IMR-90 (cell line): ENCODE measurements at regions not wholly inside any gene's neighbourhood (a gene's known extent, or its start where the extent isn't known, plus 50 kb on each side); places are given as distances from the start of the nearest gene placed in this dataset.

Experiments
- ATAC-seq: fragments of 200-7000 bp; cut with Tn5 transposase; 2 replicates; pipeline ENCODE4 v1.9.1; 2020; ENCODE audit warnings: low read depth, mild to moderate bottlenecking, moderate library complexity
- BruUV-seq: library from RNA; stranded (reverse); fragments of 400-500 nt; replicated peaks from 2 replicates; lab custom pipeline; 2021; lab: Mats Ljungman, UMichigan
- CTCF ChIA-PET: fragments of 300-600 bp; formaldehyde crosslinking; extraction: SDS; loops from one replicate; lab custom pipeline; 2021; ENCODE audit warnings: antibody characterized with exemption; lab: Yijun Ruan, JAX
- POLR2A ChIA-PET: fragments of 300-600 bp; sonication (Branson Sonifier 250); formaldehyde crosslinking; loops from one replicate; lab custom pipeline; 2022; ENCODE audit warnings: antibody characterized with exemption; ENCODE audit not compliant: unreplicated experiment; lab: Charles Lee
- DNase-seq: peaks from one replicate; pipeline ENCODE4 v3.0.0; 2013
- H2AFZ ChIP-seq: replicated peaks from 2 replicates; pipeline ENCODE3; 2013; ENCODE audit warnings: low read length, mild to moderate bottlenecking; ENCODE audit not compliant: poor library complexity
- H2AK5ac ChIP-seq: 2 replicates; pipeline ENCODE4 v1.6.1; 2013; ENCODE audit warnings: low read depth, low read length, inconsistent platforms
- H2AK9ac ChIP-seq: replicated peaks from 2 replicates; pipeline ENCODE3; 2013; ENCODE audit warnings: mild to moderate bottlenecking, low read depth, low read length, moderate library complexity; ENCODE audit not compliant: poor library complexity
- H2BK120ac ChIP-seq: 2 replicates; pipeline ENCODE4 v1.6.1; 2013; ENCODE audit warnings: low read depth, low read length, inconsistent platforms
- H2BK15ac ChIP-seq: 3 replicates; pipeline ENCODE4 v1.6.1; 2013; ENCODE audit warnings: low read depth, low read length, inconsistent platforms
- H2BK20ac ChIP-seq: 2 replicates; pipeline ENCODE4 v1.6.1; 2013; ENCODE audit warnings: low read depth, mild to moderate bottlenecking, inconsistent platforms, low read length, moderate library complexity
- H2BK5ac ChIP-seq: 2 replicates; pipeline ENCODE4 v1.6.1; 2013; ENCODE audit warnings: mild to moderate bottlenecking, low read depth, low read length, inconsistent platforms; ENCODE audit not compliant: poor library complexity, severe bottlenecking
- H3K14ac ChIP-seq: replicated peaks from 2 replicates; pipeline ENCODE4 v1.6.1; 2013; ENCODE audit warnings: low read depth, low read length, inconsistent platforms
- H3K18ac ChIP-seq: 2 replicates; pipeline ENCODE4 v1.6.1; 2013; ENCODE audit warnings: low read depth, low read length, control low read depth
- H3K23ac ChIP-seq: 2 replicates; pipeline ENCODE4 v1.6.1; 2013; ENCODE audit warnings: low read depth, low read length, inconsistent platforms
- H3K27ac ChIP-seq: 2 replicates; pipeline ENCODE4 v1.5.1; 2013; ENCODE audit warnings: mild to moderate bottlenecking, control low read depth, low read length; ENCODE audit not compliant: insufficient read depth
- H3K27me3 ChIP-seq: 2 replicates; pipeline ENCODE4 v1.6.1; 2013; ENCODE audit warnings: low read length; ENCODE audit not compliant: control insufficient read depth, insufficient read depth
- H3K36me3 ChIP-seq: 2 replicates; pipeline ENCODE4 v1.6.1; 2013; ENCODE audit warnings: low read length, mixed read lengths; ENCODE audit not compliant: control insufficient read depth, insufficient read depth
- H3K4ac ChIP-seq: 2 replicates; pipeline ENCODE4 v1.6.1; 2013; ENCODE audit warnings: low read depth, low read length, inconsistent platforms
- H3K4me1 ChIP-seq: 2 replicates; pipeline ENCODE4 v1.6.1; 2013; ENCODE audit warnings: low read length, mixed read lengths; ENCODE audit not compliant: control insufficient read depth, insufficient read depth
- H3K4me2 ChIP-seq: 2 replicates; pipeline ENCODE4 v1.6.1; 2013; ENCODE audit warnings: low read depth, mild to moderate bottlenecking, control low read depth, low read length, moderate library complexity
- H3K4me3 ChIP-seq: 2 replicates; pipeline ENCODE4 v1.5.1; 2013; ENCODE audit warnings: low read depth, mild to moderate bottlenecking, control low read depth, low read length, moderate library complexity; ENCODE audit not compliant: insufficient read depth
- H3K56ac ChIP-seq: 2 replicates; pipeline ENCODE4 v1.6.1; 2013; ENCODE audit warnings: low read length, inconsistent platforms; ENCODE audit not compliant: insufficient read depth; ENCODE audit errors: extremely low read depth
- H3K79me1 ChIP-seq, 2 experiments: 2 replicates each; pipeline ENCODE4 v1.6.1; 2013; ENCODE audit warnings: low read length in 2 of 2, inconsistent platforms in 1 of 2, low read depth in 1 of 2
- H3K9ac ChIP-seq: 2 replicates; pipeline ENCODE4 v1.6.1; 2013; ENCODE audit warnings: low read depth, low read length, control low read depth
- H3K9me1 ChIP-seq: 2 replicates; pipeline ENCODE4 v1.6.1; 2013; ENCODE audit warnings: low read length, inconsistent platforms; ENCODE audit not compliant: insufficient read depth
- H3K9me3 ChIP-seq: 2 replicates; pipeline ENCODE4 v1.6.1; 2013; ENCODE audit warnings: low read length; ENCODE audit not compliant: control insufficient read depth, insufficient read depth
- H4K20me1 ChIP-seq: 2 replicates; pipeline ENCODE4 v1.6.1; 2013; ENCODE audit warnings: low read length, inconsistent platforms; ENCODE audit not compliant: insufficient read depth
- H4K5ac ChIP-seq: 2 replicates; pipeline ENCODE4 v1.6.1; 2013; ENCODE audit warnings: mild to moderate bottlenecking, low read depth, low read length, control low read depth
- H4K8ac ChIP-seq, 2 experiments: 2 replicates each; pipeline ENCODE4 v1.6.1; 2013; ENCODE audit warnings: low read depth in 2 of 2, low read length in 2 of 2, control low read depth in 1 of 2, inconsistent platforms in 1 of 2
- H4K91ac ChIP-seq: 2 replicates; pipeline ENCODE4 v1.6.1; 2013; ENCODE audit warnings: low read depth, low read length, inconsistent platforms; ENCODE audit not compliant: insufficient read depth
- BHLHE40 ChIP-seq: fragments of 150-350 bp; IDR thresholded peaks from 2 replicates; pipeline ENCODE4 v1.6.1; 2016; ENCODE audit warnings: mild to moderate bottlenecking, low read depth, low read length
- CEBPB ChIP-seq: IDR thresholded peaks from 2 replicates; pipeline ENCODE4 v1.6.1; 2012; ENCODE audit warnings: low read depth, low read length, improper control_type of control experiment
- CHD1 ChIP-seq: IDR thresholded peaks from 2 replicates; pipeline ENCODE4 v1.6.1; 2012; ENCODE audit warnings: low read depth, low read length, improper control_type of control experiment
- FOS ChIP-seq: fragments of 150-350 bp; IDR thresholded peaks from 2 replicates; pipeline ENCODE4 v1.6.1; 2016; ENCODE audit warnings: low read depth, low read length
- MAFK ChIP-seq: IDR thresholded peaks from 2 replicates; pipeline ENCODE4 v1.6.1; 2012; ENCODE audit warnings: low read depth, low read length, improper control_type of control experiment
- MAZ ChIP-seq: IDR thresholded peaks from 2 replicates; pipeline ENCODE4 v1.6.1; 2012; ENCODE audit warnings: low read depth, mild to moderate bottlenecking, low read length, improper control_type of control experiment, moderate library complexity, borderline replicate concordance
- MXI1 ChIP-seq: IDR thresholded peaks from 2 replicates; pipeline ENCODE4 v1.6.1; 2012; ENCODE audit warnings: low read depth, mild to moderate bottlenecking, low read length, moderate library complexity, borderline replicate concordance
- NFE2L2 ChIP-seq: fragments of 150-350 bp; IDR thresholded peaks from 2 replicates; pipeline ENCODE4 v1.6.1; 2016; ENCODE audit warnings: low read depth, mild to moderate bottlenecking, low read length
- POLR2A ChIP-seq: IDR thresholded peaks from 2 replicates; pipeline ENCODE4 v1.6.1; 2012; ENCODE audit warnings: mild to moderate bottlenecking, low read depth, low read length
- RAD21 ChIP-seq: IDR thresholded peaks from 2 replicates; pipeline ENCODE4 v1.6.1; 2012; ENCODE audit warnings: low read length, improper control_type of control experiment
- RCOR1 ChIP-seq: IDR thresholded peaks from 2 replicates; pipeline ENCODE4 v1.6.1; 2012; ENCODE audit warnings: mild to moderate bottlenecking, low read length, improper control_type of control experiment; ENCODE audit not compliant: insufficient replicate concordance
- RFX5 ChIP-seq: IDR thresholded peaks from 2 replicates; pipeline ENCODE4 v1.8.0; 2012; ENCODE audit warnings: low read depth, mild to moderate bottlenecking, low read length, moderate library complexity
- SMC3 ChIP-seq: fragments of 150-350 bp; IDR thresholded peaks from 2 replicates; pipeline ENCODE4 v1.6.1; 2016; ENCODE audit warnings: low read depth, mild to moderate bottlenecking, antibody characterized with exemption, low read length, moderate library complexity
- WGBS, 2 experiments: methylation state at CpG; one replicate each; pipeline versions ENCODE4 v1.1.5 to v1.1.7; 2013; ENCODE audit warnings: missing lambda C conversion rate in 2 of 2; ENCODE audit not compliant: insufficient read length in 1 of 2; ENCODE audit errors: extremely low coverage in 2 of 2; 5-methylcytosine and 5-hydroxymethylcytosine counted together
- dilution Hi-C: fragments of 300-500 bp; cut with HindIII; formaldehyde crosslinking; loops from one replicate; pipeline ENCODE4 v1.14.3; 2018; ENCODE audit warnings: low sequenced_read_pairs; ENCODE audit not compliant: unreplicated experiment
- in situ Hi-C: fragments of 300-500 bp; cut with MboI; formaldehyde crosslinking; loops from 3 replicates; pipeline ENCODE4 v1.14.3; 2019; ENCODE audit warnings: low sequenced_read_pairs, inconsistent platforms, mixed read lengths
- intact Hi-C: fragments of 100-400 bp; cut with micrococcal nuclease; formaldehyde crosslinking; loops from 2 replicates; pipeline ENCODE4 v1.10.0; 2022
- TF ChIP-seq, protein P1 (sequence below): conservative IDR thresholded peaks from 2 replicates; pipeline ENCODE4 v1.5.1; 2012; ENCODE audit warnings: mild to moderate bottlenecking, low read depth, low read length, improper control_type of control experiment
- TF ChIP-seq, protein P2 (sequence below): fragments of 150-350 bp; IDR thresholded peaks from 2 replicates; pipeline ENCODE4 v1.6.1; 2016; ENCODE audit warnings: low read depth, mild to moderate bottlenecking, low read length, moderate library complexity, borderline replicate concordance
- TF ChIP-seq, protein P3 (sequence below): fragments of 150-350 bp; IDR thresholded peaks from 2 replicates; pipeline ENCODE4 v1.6.1; 2017; ENCODE audit warnings: mild to moderate bottlenecking, antibody characterized with exemption, low read length, low read depth

DNA sequence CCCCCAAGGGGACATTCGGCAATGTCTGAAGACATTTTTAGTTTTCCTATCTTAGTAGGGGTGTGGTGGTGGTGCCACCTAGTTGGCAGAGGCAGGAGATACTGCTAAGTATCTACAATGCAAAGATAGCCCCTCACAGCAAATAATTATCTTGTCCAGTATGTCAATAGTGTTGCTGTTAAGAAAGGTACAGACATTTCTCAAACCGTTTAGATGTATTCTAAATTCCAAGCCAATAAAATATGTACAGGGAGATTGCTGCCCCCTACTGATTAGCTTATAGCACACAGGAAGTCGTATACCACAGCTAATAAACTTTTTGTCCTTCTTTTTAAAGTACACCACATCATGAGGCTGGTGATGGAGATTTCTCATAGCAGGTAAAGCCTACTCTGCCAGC lies 260.5 kb downstream of the TMA16 start:
- H2AK9ac ChIP-seq: no peak overlapping the region
- no peak overlapping the region for H4K8ac ChIP-seq
- no peaks in the 10 kb centered on the region for H3K27me3 ChIP-seq
- no peaks in the 10 kb centered on the region for H3K9me3 ChIP-seq
- H3K36me3 ChIP-seq: no peaks in the 10 kb centered on the region
- H3K4me1 ChIP-seq: no peaks in the 10 kb centered on the region
- H3K14ac ChIP-seq: no peak overlapping the region
- H3K4ac ChIP-seq: no peak overlapping the region
- intact Hi-C loops (loop anchor here (1.0 to 10.0 kb wide), 4 partner anchors 76 to 980 kb away; no protein-coding TSS in a partner anchor), in situ Hi-C loops (loop anchor here (5.0 kb wide), 1 partner anchor 198 kb away; no protein-coding TSS in a partner anchor), dilution Hi-C loops (loop anchor here (10.0 kb wide), 1 partner anchor 70 kb away; no protein-coding TSS in a partner anchor)
- no peak overlapping the region for H3K23ac ChIP-seq
- no peak overlapping the region for H3K27ac ChIP-seq
- no peak overlapping the region for H2BK20ac ChIP-seq
- CTCF ChIA-PET: interaction anchor here (0.5 to 2.3 kb wide), 7 partner anchors 13 to 204 kb away, joined by 3 to 8 read pairs (median 5); no protein-coding TSS in a partner anchor
- H3K9ac ChIP-seq: no peak overlapping the region
- no peak overlapping the region for H2AFZ ChIP-seq
- no CpG with 5 or more reads among the region's 3 CpGs for WGBS, 2 experiments
- H4K91ac ChIP-seq: no peak overlapping the region
- TF ChIP-seq, protein P1, sequence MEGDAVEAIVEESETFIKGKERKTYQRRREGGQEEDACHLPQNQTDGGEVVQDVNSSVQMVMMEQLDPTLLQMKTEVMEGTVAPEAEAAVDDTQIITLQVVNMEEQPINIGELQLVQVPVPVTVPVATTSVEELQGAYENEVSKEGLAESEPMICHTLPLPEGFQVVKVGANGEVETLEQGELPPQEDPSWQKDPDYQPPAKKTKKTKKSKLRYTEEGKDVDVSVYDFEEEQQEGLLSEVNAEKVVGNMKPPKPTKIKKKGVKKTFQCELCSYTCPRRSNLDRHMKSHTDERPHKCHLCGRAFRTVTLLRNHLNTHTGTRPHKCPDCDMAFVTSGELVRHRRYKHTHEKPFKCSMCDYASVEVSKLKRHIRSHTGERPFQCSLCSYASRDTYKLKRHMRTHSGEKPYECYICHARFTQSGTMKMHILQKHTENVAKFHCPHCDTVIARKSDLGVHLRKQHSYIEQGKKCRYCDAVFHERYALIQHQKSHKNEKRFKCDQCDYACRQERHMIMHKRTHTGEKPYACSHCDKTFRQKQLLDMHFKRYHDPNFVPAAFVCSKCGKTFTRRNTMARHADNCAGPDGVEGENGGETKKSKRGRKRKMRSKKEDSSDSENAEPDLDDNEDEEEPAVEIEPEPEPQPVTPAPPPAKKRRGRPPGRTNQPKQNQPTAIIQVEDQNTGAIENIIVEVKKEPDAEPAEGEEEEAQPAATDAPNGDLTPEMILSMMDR: peak; percentile 68
- TF ChIP-seq BHLHE40: no peak
- TF ChIP-seq MAZ: no peak
- TF ChIP-seq POLR2A: no peak
- TF ChIP-seq SMC3: peak; percentile 65
- TF ChIP-seq RFX5: no peak
- TF ChIP-seq CHD1: no peak
- TF ChIP-seq RAD21: peak; percentile 62; the same call in 1 of the 2 replicates
- no peak for TF ChIP-seq CEBPB
- no peak for TF ChIP-seq FOS
- TF ChIP-seq, protein P2, sequence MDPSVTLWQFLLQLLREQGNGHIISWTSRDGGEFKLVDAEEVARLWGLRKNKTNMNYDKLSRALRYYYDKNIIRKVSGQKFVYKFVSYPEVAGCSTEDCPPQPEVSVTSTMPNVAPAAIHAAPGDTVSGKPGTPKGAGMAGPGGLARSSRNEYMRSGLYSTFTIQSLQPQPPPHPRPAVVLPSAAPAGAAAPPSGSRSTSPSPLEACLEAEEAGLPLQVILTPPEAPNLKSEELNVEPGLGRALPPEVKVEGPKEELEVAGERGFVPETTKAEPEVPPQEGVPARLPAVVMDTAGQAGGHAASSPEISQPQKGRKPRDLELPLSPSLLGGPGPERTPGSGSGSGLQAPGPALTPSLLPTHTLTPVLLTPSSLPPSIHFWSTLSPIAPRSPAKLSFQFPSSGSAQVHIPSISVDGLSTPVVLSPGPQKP: no peak
- TF ChIP-seq NFE2L2: no peak
- TF ChIP-seq MXI1: no peak
- TF ChIP-seq, protein P3, sequence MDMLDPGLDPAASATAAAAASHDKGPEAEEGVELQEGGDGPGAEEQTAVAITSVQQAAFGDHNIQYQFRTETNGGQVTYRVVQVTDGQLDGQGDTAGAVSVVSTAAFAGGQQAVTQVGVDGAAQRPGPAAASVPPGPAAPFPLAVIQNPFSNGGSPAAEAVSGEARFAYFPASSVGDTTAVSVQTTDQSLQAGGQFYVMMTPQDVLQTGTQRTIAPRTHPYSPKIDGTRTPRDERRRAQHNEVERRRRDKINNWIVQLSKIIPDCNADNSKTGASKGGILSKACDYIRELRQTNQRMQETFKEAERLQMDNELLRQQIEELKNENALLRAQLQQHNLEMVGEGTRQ: no peak
- no peak for TF ChIP-seq RCOR1
- TF ChIP-seq MAFK: no peak
- H2BK15ac ChIP-seq: no peak overlapping the region
- no peak overlapping the region for H2AK5ac ChIP-seq
- POLR2A ChIA-PET: no interaction called here
- H2BK120ac ChIP-seq: no peak overlapping the region
- H3K79me1 ChIP-seq: no peaks in the 10 kb centered on the region
- H4K5ac ChIP-seq: no peak overlapping the region
- H3K4me2 ChIP-seq: no peak overlapping the region
- no peaks in the 10 kb centered on the region for H4K20me1 ChIP-seq
- no peak overlapping the region for H3K18ac ChIP-seq
- H2BK5ac ChIP-seq: no peak overlapping the region
- H3K56ac ChIP-seq: no peak overlapping the region
- H3K4me3 ChIP-seq: no peak overlapping the region
- peak; percentile 43 for DNase-seq
- peak; percentile 51; the same call in 1 of the 2 replicates for ATAC-seq
- BruUV-seq: no TSS peak
- no peaks in the 10 kb centered on the region for H3K9me1 ChIP-seq
